BE2C (cell line): ENCODE measurements at regions not wholly inside any gene's neighbourhood (a gene's known extent, or its start where the extent isn't known, plus 50 kb on each side); places are given as distances from the start of the nearest gene placed in this dataset.

Experiments
- DNase-seq: peaks from one replicate; pipeline ENCODE4 v3.0.0-alpha.2; 2020
- H3K27me3 ChIP-seq: fragments of 250-450 bp; sonication (Bioruptor Pico); 2 replicates; pipeline ENCODE4 v1.5.1; 2020; ENCODE audit warnings: mild to moderate bottlenecking
- H3K36me3 ChIP-seq: fragments of 250-450 bp; sonication (Bioruptor Pico); 2 replicates; pipeline ENCODE4 v1.5.1; 2020; ENCODE audit warnings: mild to moderate bottlenecking
- H3K4me1 ChIP-seq: fragments of 250-450 bp; sonication (Bioruptor Pico); 2 replicates; pipeline ENCODE4 v1.5.1; 2020
- H3K4me3 ChIP-seq: 2 replicates; pipeline ENCODE4 v1.5.1; 2011; ENCODE audit warnings: low read depth, low read length
- H3K9me3 ChIP-seq: fragments of 250-450 bp; sonication (Bioruptor Pico); 2 replicates; pipeline ENCODE4 v1.5.1; 2020
- CTCF ChIP-seq: IDR thresholded peaks from 2 replicates; pipeline ENCODE4 v1.5.1; 2012; ENCODE audit warnings: mild to moderate bottlenecking, low read depth, low read length

DNA sequence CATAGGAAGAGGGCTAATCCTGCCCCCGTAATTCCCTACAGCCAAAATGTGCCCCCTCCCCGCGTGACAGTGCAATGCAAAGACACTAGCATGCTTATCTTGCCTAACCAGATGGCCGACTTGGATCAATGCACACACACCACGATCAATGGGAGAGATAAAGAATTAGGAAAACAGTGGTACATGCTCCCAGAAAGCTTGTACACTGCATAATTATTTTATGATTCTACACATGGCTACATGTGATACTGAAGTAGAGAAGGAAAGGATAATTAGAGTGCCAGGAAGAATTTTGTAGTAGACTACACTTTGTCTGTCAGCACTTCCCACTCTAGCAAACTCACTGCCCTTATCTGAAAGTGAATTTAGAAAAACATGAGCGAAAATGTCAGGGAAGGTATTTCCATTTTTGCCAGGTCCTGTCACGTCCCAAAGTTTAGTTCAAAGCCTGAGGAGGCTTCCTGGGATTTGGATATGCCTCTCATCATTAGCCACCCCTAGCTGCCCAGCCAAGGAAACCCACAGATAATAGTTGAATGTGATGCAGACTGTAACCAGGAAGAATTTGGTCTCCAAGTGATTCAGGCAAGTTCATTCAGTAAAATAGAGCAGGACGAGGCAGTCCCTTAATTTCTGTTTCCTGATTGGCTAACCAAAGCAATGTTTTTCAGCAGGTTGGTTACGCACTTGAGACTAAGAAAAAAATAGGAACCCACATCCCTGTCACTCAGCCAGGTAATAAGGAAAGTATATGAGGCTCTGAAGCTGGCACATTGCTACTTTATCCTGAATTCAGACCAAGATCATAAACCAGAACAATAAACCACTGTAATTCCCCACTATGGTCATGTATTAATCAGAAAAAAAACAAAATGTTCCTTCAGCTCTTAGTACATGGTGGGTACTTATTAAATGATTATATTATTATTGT is 199.6 kb upstream of the OTX2 start:
- Histone ChIP-seq H3K27me3 (peaks cover 6% of the 10 kb centered on the region; the same call in 1 of the 2 replicates), H3K9me3 (no peaks in the 10 kb centered on the region), H3K4me3 (no peak overlapping the region), H3K4me1 (no peaks in the 10 kb centered on the region), H3K36me3 (no peaks in the 10 kb centered on the region)
- no peak for TF ChIP-seq CTCF
- DNase-seq: no peak

GRCh38 chr14:57008534-57008933 is 198.3 kb upstream of the OTX2 start:
- peaks cover 6% of the 10 kb centered on the region; the same call in 1 of the 2 replicates for H3K27me3 ChIP-seq
- no peak overlapping the region for H3K4me3 ChIP-seq
- no peak for TF ChIP-seq CTCF
- no peaks in the 10 kb centered on the region for H3K9me3 ChIP-seq
- no peak for DNase-seq
- no peaks in the 10 kb centered on the region for H3K36me3 ChIP-seq
- H3K4me1 ChIP-seq: no peaks in the 10 kb centered on the region

- Histone ChIP-seq H3K4me3 (no peak overlapping the region), H3K27me3 (no peaks in the 10 kb centered on the region), H3K36me3 (no peaks in the 10 kb centered on the region), H3K9me3 (no peaks in the 10 kb centered on the region), H3K4me1 (no peaks in the 10 kb centered on the region)
- no peak for TF ChIP-seq CTCF
- DNase-seq: no peak
Measured at GRCh38 chr14:56998728-56999127, 188.4 kb upstream of the OTX2 start.

- Histone ChIP-seq H3K4me1 (no peaks in the 10 kb centered on the region), H3K4me3 (no peak overlapping the region), H3K9me3 (no peaks in the 10 kb centered on the region), H3K27me3 (no peaks in the 10 kb centered on the region), H3K36me3 (no peaks in the 10 kb centered on the region)
- TF ChIP-seq CTCF: no peak
- no peak for DNase-seq
Measured at GRCh38 chr14:56996721-56997399, 186.6 kb upstream of the OTX2 start.

- no peaks in the 10 kb centered on the region for H3K27me3 ChIP-seq
- no peak for TF ChIP-seq CTCF
- H3K4me1 ChIP-seq: no peaks in the 10 kb centered on the region
- no peak overlapping the region for H3K4me3 ChIP-seq
- DNase-seq: no peak
- H3K36me3 ChIP-seq: no peaks in the 10 kb centered on the region
- no peaks in the 10 kb centered on the region for H3K9me3 ChIP-seq
Measured at GRCh38 chr14:56995010-56995409, 184.7 kb upstream of the OTX2 start.
